Liver (tissue), 8 donors: ENCODE measurements at regions not wholly inside any gene's neighbourhood (a gene's known extent, or its start where the extent isn't known, plus 50 kb on each side); places are given as distances from the start of the nearest gene placed in this dataset.

Source experiments
- DNase-seq: peaks from one replicate; pipeline ENCODE4 v3.0.0-alpha.2; 2017; ENCODE audit warnings: low spot score
- H3K27ac ChIP-seq, 2 donors: one replicate each; pipeline ENCODE4 v1.7.0; 2013; ENCODE audit warnings: inconsistent platforms in 2 of 2, low read length in 2 of 2, control low read depth in 1 of 2, low read depth in 1 of 2, mild to moderate bottlenecking in 1 of 2
- H3K27me3 ChIP-seq, 4 donors: one replicate each; pipeline versions ENCODE4 v1.6.1 to v1.7.0; 2013; ENCODE audit warnings: low read length in 3 of 4, inconsistent platforms in 1 of 4, mild to moderate bottlenecking in 1 of 4, moderate library complexity in 1 of 4; ENCODE audit not compliant: control insufficient read depth in 4 of 4, insufficient read depth in 4 of 4
- H3K36me3 ChIP-seq, 4 donors: one replicate each; pipeline versions ENCODE4 v1.6.1 to v1.7.0; 2013; ENCODE audit warnings: low read length in 3 of 4, mild to moderate bottlenecking in 3 of 4, low read depth in 1 of 4, moderate library complexity in 1 of 4; ENCODE audit not compliant: control insufficient read depth in 4 of 4, insufficient read depth in 3 of 4
- H3K4me1 ChIP-seq, 4 donors: one replicate each; pipeline versions ENCODE4 v1.6.1 to v1.7.0; 2013; ENCODE audit warnings: low read length in 3 of 4, mild to moderate bottlenecking in 3 of 4, moderate library complexity in 1 of 4; ENCODE audit not compliant: control insufficient read depth in 4 of 4, insufficient read depth in 4 of 4
- H3K4me3 ChIP-seq, 3 donors: one replicate each; pipeline versions ENCODE4 v1.6.1 to v1.7.0; 2013; ENCODE audit warnings: low read length in 3 of 3, control low read depth in 1 of 3, low read depth in 1 of 3, mild to moderate bottlenecking in 1 of 3
- H3K9ac ChIP-seq, 2 donors: one replicate each; pipeline ENCODE4 v1.7.0; 2013; ENCODE audit warnings: low read length in 2 of 2, mild to moderate bottlenecking in 2 of 2, moderate library complexity in 2 of 2, control low read depth in 1 of 2, low read depth in 1 of 2
- H3K9me3 ChIP-seq, 4 donors: one replicate each; pipeline versions ENCODE4 v1.6.1 to v1.7.0; 2013; ENCODE audit warnings: low read length in 3 of 4; ENCODE audit not compliant: control insufficient read depth in 4 of 4
- EGR1 ChIP-seq, 2 donors: IDR thresholded peaks; 2 replicates each; pipeline ENCODE4 v1.6.1; 2016 to 2018; ENCODE audit warnings: antibody characterized with exemption in 2 of 2, low read depth in 2 of 2
- FOXA1 ChIP-seq: IDR thresholded peaks from 2 replicates; pipeline ENCODE4 v1.6.1; 2016; ENCODE audit warnings: antibody characterized with exemption
- GABPA ChIP-seq, 2 donors: IDR thresholded peaks in 1 of 2; conservative IDR thresholded peaks in 1 of 2; 2 replicates each; pipeline ENCODE4 v1.6.1; 2016; ENCODE audit warnings: antibody characterized with exemption in 2 of 2, mild to moderate bottlenecking in 1 of 2, moderate library complexity in 1 of 2
- HNF4A ChIP-seq, 2 donors: conservative IDR thresholded peaks; 2 replicates each; pipeline ENCODE4 v1.6.1; 2016; ENCODE audit warnings: antibody characterized with exemption in 2 of 2, mild to moderate bottlenecking in 2 of 2
- JUND ChIP-seq, 2 donors: IDR thresholded peaks; 2 replicates each; pipeline ENCODE4 v1.6.1; 2016; ENCODE audit warnings: antibody characterized with exemption in 2 of 2
- NR2F2 ChIP-seq: IDR thresholded peaks from 2 replicates; pipeline ENCODE4 v1.6.1; 2016; ENCODE audit warnings: antibody characterized with exemption
- RAD21 ChIP-seq, 2 donors: IDR thresholded peaks; 2 replicates each; pipeline ENCODE4 v1.6.1; 2016; ENCODE audit warnings: antibody characterized with exemption in 2 of 2, mild to moderate bottlenecking in 2 of 2
- RXRA ChIP-seq, 2 donors: IDR thresholded peaks; 2 replicates each; pipeline ENCODE4 v1.6.1; 2017 to 2018; ENCODE audit warnings: antibody characterized with exemption in 2 of 2, mild to moderate bottlenecking in 1 of 2
- SP1 ChIP-seq: IDR thresholded peaks from 2 replicates; pipeline ENCODE4 v1.6.1; 2018; ENCODE audit warnings: antibody characterized with exemption, mild to moderate bottlenecking
- YY1 ChIP-seq: IDR thresholded peaks from 2 replicates; pipeline ENCODE4 v1.6.1; 2016; ENCODE audit warnings: antibody characterized with exemption, mild to moderate bottlenecking
- WGBS: extraction: QIAGEN DNeasy Blood & Tissue Kit; methylation state at CpG from one replicate; pipeline ENCODE4 v1.1.7; 2013; 5-methylcytosine and 5-hydroxymethylcytosine counted together
- TF ChIP-seq, protein P1 (sequence below): fragments of 150-350 bp; IDR thresholded peaks from 2 replicates; pipeline ENCODE4 v1.5.1; 2017; ENCODE audit warnings: improper control_type of control experiment, low read depth, low read length; ENCODE audit not compliant: missing input control
- TF ChIP-seq, protein P2 (sequence below): IDR thresholded peaks from 2 replicates; pipeline ENCODE4 v1.6.1; 2016; ENCODE audit warnings: antibody characterized with exemption
- TF ChIP-seq, protein P3 (sequence below): IDR thresholded peaks from 2 replicates; pipeline ENCODE4 v1.6.1; 2016; ENCODE audit warnings: antibody characterized with exemption
- TF ChIP-seq, protein P4 (sequence below): IDR thresholded peaks from 2 replicates; pipeline ENCODE4 v1.6.1; 2016; ENCODE audit warnings: antibody characterized with exemption, mild to moderate bottlenecking
- TF ChIP-seq, protein P5 (sequence below): IDR thresholded peaks from 2 replicates; pipeline ENCODE4 v1.6.1; 2016; ENCODE audit warnings: antibody characterized with exemption
- donor health status: healthy.
- donor health status: healthy.
- donor health status: healthy.
- donor health status: healthy.
- donor health status: healthy.

DNA sequence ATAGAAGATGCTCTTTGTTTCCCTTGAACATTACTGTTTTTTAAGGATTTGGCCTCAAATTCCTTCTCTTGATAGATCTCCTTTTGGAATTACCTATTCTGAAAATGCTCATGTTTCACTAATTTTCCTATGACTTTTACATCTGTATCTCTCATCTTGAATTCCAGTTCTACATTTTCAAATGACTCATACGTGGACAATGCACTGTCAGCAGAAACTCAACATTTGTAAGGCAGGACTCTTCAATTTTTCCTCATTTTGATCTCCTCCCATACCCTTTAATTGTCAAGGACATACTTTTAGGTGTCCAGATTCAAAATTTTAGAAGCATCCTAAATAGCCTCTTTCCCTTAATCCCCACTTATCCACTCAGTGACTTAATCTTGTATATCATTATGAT lies 341.0 kb upstream of the RASGRP1 start:
- Histone ChIP-seq H3K27me3 (no peaks in the 10 kb centered on the region), H3K9ac (no peak overlapping the region), H3K27ac (no peak overlapping the region), H3K36me3 (no peaks in the 10 kb centered on the region), H3K4me3 (no peak overlapping the region), H3K9me3 (peaks cover 0 to 3% (median 0%) of the 10 kb centered on the region in 4 donors), H3K4me1 (no peaks in the 10 kb centered on the region)
- no peak for DNase-seq
- no peak for TF ChIP-seq JUND (IDR thresholded peaks at IDR 0.05)
- no peak for TF ChIP-seq RAD21 (IDR thresholded peaks at IDR 0.05)
- TF ChIP-seq, protein P1, sequence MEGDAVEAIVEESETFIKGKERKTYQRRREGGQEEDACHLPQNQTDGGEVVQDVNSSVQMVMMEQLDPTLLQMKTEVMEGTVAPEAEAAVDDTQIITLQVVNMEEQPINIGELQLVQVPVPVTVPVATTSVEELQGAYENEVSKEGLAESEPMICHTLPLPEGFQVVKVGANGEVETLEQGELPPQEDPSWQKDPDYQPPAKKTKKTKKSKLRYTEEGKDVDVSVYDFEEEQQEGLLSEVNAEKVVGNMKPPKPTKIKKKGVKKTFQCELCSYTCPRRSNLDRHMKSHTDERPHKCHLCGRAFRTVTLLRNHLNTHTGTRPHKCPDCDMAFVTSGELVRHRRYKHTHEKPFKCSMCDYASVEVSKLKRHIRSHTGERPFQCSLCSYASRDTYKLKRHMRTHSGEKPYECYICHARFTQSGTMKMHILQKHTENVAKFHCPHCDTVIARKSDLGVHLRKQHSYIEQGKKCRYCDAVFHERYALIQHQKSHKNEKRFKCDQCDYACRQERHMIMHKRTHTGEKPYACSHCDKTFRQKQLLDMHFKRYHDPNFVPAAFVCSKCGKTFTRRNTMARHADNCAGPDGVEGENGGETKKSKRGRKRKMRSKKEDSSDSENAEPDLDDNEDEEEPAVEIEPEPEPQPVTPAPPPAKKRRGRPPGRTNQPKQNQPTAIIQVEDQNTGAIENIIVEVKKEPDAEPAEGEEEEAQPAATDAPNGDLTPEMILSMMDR: no peak
- no peak for TF ChIP-seq GABPA (IDR thresholded peaks at IDR 0.05 in 1 of 2, conservative IDR thresholded peaks at IDR 0.05 in 1 of 2)
- no peak for TF ChIP-seq FOXA1
- TF ChIP-seq EGR1 (IDR thresholded peaks at IDR 0.05; ENCODE audit: low read depth in 2 of 2): no peak
- TF ChIP-seq, protein P2, sequence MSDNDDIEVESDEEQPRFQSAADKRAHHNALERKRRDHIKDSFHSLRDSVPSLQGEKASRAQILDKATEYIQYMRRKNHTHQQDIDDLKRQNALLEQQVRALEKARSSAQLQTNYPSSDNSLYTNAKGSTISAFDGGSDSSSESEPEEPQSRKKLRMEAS: no peak
- WGBS: 52% methylated on average over 1 of the region's 1 CpG

DNA sequence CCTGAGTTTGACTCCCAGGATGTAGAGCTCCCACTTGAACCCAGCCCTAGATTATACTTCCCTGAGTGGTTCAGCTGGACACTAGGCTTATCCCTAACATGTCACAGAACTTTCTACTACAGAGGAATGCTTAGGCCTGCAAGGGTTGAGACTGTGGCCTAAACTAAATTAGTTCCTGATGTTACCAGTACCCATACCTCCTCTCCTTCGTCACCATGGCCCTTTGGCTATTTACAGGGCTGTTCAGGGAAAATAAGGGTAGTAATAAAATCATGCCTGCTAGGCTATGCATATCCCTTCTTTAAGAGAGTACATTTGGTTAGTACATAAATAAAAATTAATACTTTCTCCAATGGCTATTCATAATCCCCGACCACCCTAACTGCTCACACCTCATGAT lies 356.4 kb upstream of the RASGRP1 start:
- no peaks in the 10 kb centered on the region for H3K27me3 ChIP-seq
- TF ChIP-seq YY1 (no peak), NR2F2 (no peak), FOXA1 (no peak), JUND (IDR thresholded peaks at IDR 0.05) (no peak), RXRA (IDR thresholded peaks at IDR 0.05) (no peak), RAD21 (IDR thresholded peaks at IDR 0.05) (no peak), SP1 (no peak)
- TF ChIP-seq, protein P2: no peak
- H3K9me3 ChIP-seq: no peaks in the 10 kb centered on the region
- H3K36me3 ChIP-seq: no peaks in the 10 kb centered on the region
- no peak overlapping the region for H3K4me3 ChIP-seq
- H3K27ac ChIP-seq: no peak overlapping the region
- no peak for DNase-seq
- H3K4me1 ChIP-seq: no peaks in the 10 kb centered on the region
- WGBS: 93% methylated on average over 2 of the region's 2 CpGs
- H3K9ac ChIP-seq: no peak overlapping the region

DNA sequence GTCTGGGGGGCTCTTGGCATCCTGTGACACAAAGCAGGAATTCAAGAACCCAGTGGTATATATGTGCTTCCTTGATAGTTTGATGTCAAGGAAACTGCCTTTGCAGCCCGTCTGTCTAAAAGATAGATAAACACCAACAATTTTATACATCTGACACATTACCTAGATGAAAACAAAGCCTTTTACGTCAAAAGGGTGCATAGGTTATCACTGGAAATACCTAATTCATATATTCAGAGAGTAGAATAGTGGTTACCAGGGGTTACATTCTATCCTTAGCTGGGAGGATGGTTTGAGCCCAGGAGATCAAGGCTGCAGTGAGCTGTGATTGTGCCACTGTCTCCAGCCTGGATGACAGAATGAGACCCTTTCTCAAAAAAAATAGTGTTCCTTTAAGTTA lies 356.9 kb upstream of the RASGRP1 start:
- 51% methylated on average over 2 of the region's 2 CpGs for WGBS
- DNase-seq: no peak
- H3K27me3 ChIP-seq: no peaks in the 10 kb centered on the region
- no peak overlapping the region for H3K4me3 ChIP-seq
- no peaks in the 10 kb centered on the region for H3K4me1 ChIP-seq
- TF ChIP-seq NR2F2 (no peak), SP1 (no peak), RAD21 (IDR thresholded peaks at IDR 0.05) (no peak), GABPA (IDR thresholded peaks at IDR 0.05 in 1 of 2, conservative IDR thresholded peaks at IDR 0.05 in 1 of 2) (no peak), YY1 (no peak), RXRA (IDR thresholded peaks at IDR 0.05) (no peak), HNF4A (conservative IDR thresholded peaks at IDR 0.05) (no peak)
- TF ChIP-seq, protein P3, sequence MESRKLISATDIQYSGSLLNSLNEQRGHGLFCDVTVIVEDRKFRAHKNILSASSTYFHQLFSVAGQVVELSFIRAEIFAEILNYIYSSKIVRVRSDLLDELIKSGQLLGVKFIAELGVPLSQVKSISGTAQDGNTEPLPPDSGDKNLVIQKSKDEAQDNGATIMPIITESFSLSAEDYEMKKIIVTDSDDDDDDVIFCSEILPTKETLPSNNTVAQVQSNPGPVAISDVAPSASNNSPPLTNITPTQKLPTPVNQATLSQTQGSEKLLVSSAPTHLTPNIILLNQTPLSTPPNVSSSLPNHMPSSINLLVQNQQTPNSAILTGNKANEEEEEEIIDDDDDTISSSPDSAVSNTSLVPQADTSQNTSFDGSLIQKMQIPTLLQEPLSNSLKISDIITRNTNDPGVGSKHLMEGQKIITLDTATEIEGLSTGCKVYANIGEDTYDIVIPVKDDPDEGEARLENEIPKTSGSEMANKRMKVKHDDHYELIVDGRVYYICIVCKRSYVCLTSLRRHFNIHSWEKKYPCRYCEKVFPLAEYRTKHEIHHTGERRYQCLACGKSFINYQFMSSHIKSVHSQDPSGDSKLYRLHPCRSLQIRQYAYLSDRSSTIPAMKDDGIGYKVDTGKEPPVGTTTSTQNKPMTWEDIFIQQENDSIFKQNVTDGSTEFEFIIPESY: no peak
- TF ChIP-seq, protein P4, sequence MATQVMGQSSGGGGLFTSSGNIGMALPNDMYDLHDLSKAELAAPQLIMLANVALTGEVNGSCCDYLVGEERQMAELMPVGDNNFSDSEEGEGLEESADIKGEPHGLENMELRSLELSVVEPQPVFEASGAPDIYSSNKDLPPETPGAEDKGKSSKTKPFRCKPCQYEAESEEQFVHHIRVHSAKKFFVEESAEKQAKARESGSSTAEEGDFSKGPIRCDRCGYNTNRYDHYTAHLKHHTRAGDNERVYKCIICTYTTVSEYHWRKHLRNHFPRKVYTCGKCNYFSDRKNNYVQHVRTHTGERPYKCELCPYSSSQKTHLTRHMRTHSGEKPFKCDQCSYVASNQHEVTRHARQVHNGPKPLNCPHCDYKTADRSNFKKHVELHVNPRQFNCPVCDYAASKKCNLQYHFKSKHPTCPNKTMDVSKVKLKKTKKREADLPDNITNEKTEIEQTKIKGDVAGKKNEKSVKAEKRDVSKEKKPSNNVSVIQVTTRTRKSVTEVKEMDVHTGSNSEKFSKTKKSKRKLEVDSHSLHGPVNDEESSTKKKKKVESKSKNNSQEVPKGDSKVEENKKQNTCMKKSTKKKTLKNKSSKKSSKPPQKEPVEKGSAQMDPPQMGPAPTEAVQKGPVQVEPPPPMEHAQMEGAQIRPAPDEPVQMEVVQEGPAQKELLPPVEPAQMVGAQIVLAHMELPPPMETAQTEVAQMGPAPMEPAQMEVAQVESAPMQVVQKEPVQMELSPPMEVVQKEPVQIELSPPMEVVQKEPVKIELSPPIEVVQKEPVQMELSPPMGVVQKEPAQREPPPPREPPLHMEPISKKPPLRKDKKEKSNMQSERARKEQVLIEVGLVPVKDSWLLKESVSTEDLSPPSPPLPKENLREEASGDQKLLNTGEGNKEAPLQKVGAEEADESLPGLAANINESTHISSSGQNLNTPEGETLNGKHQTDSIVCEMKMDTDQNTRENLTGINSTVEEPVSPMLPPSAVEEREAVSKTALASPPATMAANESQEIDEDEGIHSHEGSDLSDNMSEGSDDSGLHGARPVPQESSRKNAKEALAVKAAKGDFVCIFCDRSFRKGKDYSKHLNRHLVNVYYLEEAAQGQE: no peak
- TF ChIP-seq, protein P5, sequence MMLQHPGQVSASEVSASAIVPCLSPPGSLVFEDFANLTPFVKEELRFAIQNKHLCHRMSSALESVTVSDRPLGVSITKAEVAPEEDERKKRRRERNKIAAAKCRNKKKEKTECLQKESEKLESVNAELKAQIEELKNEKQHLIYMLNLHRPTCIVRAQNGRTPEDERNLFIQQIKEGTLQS: no peak
- H3K36me3 ChIP-seq: no peaks in the 10 kb centered on the region
- H3K9ac ChIP-seq: no peak overlapping the region
- no peaks in the 10 kb centered on the region for H3K9me3 ChIP-seq
- no peak overlapping the region for H3K27ac ChIP-seq
